Calu3 (cell line): ENCODE measurements at regions not wholly inside any gene's neighbourhood (a gene's known extent, or its start where the extent isn't known, plus 50 kb on each side); places are given as distances from the start of the nearest gene placed in this dataset.

ENCODE experiments used
- BruUV-seq: library from RNA; stranded (reverse); fragments of 400-500 nt; replicated peaks from 2 replicates; lab custom pipeline; 2021; lab: Mats Ljungman, UMichigan
- CTCF ChIA-PET: fragments of 300-600 bp; sonication (Branson Sonifier 250); formaldehyde crosslinking; loops from one replicate; lab custom pipeline; 2022; ENCODE audit warnings: antibody characterized with exemption; lab: Charles Lee
- DNase-seq: peaks from one replicate; pipeline ENCODE4 v3.0.0; 2022
- H3K27ac Mint-ChIP-seq: one replicate; pipeline ENCODE4 v1.8.0; 2022; ENCODE audit warnings: mixed read lengths; ENCODE audit not compliant: unreplicated experiment
- H3K27me3 Mint-ChIP-seq: one replicate; pipeline ENCODE4 v1.8.0; 2022; ENCODE audit warnings: mixed read lengths; ENCODE audit not compliant: unreplicated experiment
- H3K36me3 Mint-ChIP-seq: one replicate; pipeline ENCODE4 v1.8.0; 2022; ENCODE audit warnings: mild to moderate bottlenecking, moderate library complexity, mixed read lengths; ENCODE audit not compliant: insufficient read depth, unreplicated experiment
- H3K4me1 Mint-ChIP-seq: one replicate; pipeline ENCODE4 v1.8.0; 2022; ENCODE audit warnings: mild to moderate bottlenecking, low read depth, mixed read lengths; ENCODE audit not compliant: unreplicated experiment
- H3K4me3 Mint-ChIP-seq: one replicate; pipeline ENCODE4 v1.8.0; 2022; ENCODE audit warnings: mild to moderate bottlenecking, low read depth, moderate library complexity, mixed read lengths; ENCODE audit not compliant: unreplicated experiment
- H3K9me3 Mint-ChIP-seq: one replicate; pipeline ENCODE4 v1.8.0; 2022; ENCODE audit warnings: low read depth, mixed read lengths; ENCODE audit not compliant: unreplicated experiment
- CTCF ChIP-seq: fragments of 200-600 bp; IDR thresholded peaks from one replicate; pipeline ENCODE4 v1.8.0; 2022; ENCODE audit warnings: antibody characterized with exemption; ENCODE audit not compliant: unreplicated experiment
- intact Hi-C: fragments of 100-400 bp; cut with micrococcal nuclease; formaldehyde crosslinking; loops from one replicate; pipeline ENCODE4 v1.10.0; 2022; ENCODE audit not compliant: unreplicated experiment

- Mint-ChIP-seq H3K27me3 (no peaks in the 10 kb centered on the region), H3K9me3 (no peaks in the 10 kb centered on the region), H3K4me1 (no peaks in the 10 kb centered on the region), H3K4me3 (no peak overlapping the region), H3K36me3 (no peaks in the 10 kb centered on the region), H3K27ac (no peak overlapping the region)
- no TSS peak for BruUV-seq
- intact Hi-C loops, result loop anchor here (5.0 kb wide), 1 partner anchor 141 kb away; no protein-coding TSS in a partner anchor
- no peak for DNase-seq
- CTCF ChIA-PET, result interaction anchor here (0.6 to 0.8 kb wide), 3 partner anchors 182 to 420 kb away, joined by 3 read pairs; no protein-coding TSS in a partner anchor
- TF ChIP-seq CTCF, result no peak
Measured at GRCh38 chr6:90940812-90941481, 354.1 kb upstream of the MAP3K7 start.

- H3K9me3 Mint-ChIP-seq, result no peaks in the 10 kb centered on the region
- H3K4me1 Mint-ChIP-seq, result no peaks in the 10 kb centered on the region
- no peaks in the 10 kb centered on the region for H3K36me3 Mint-ChIP-seq
- BruUV-seq, result no TSS peak
- no peaks in the 10 kb centered on the region for H3K27me3 Mint-ChIP-seq
- CTCF ChIA-PET, result no interaction called here
- DNase-seq, result no peak
- H3K4me3 Mint-ChIP-seq, result no peak overlapping the region
- intact Hi-C loops, result loop anchor here (5.0 kb wide), 1 partner anchor 142 kb away; no protein-coding TSS in a partner anchor
- TF ChIP-seq CTCF, result no peak
- H3K27ac Mint-ChIP-seq, result no peak overlapping the region
Measured at GRCh38 chr6:90939906-90940305, 353.0 kb upstream of the MAP3K7 start.

GRCh38 chr6:90938122-90938521, 351.2 kb upstream of the MAP3K7 start:
- Mint-ChIP-seq H3K4me3 (no peak overlapping the region), H3K36me3 (no peaks in the 10 kb centered on the region), H3K9me3 (no peaks in the 10 kb centered on the region), H3K27me3 (no peaks in the 10 kb centered on the region), H3K4me1 (no peaks in the 10 kb centered on the region), H3K27ac (no peak overlapping the region)
- no peak for TF ChIP-seq CTCF
- no peak for DNase-seq
- intact Hi-C loops, result no loop called here
- no TSS peak for BruUV-seq
- CTCF ChIA-PET, result no interaction called here

- no peaks in the 10 kb centered on the region for H3K9me3 Mint-ChIP-seq
- CTCF ChIA-PET, result no interaction called here
- H3K27ac Mint-ChIP-seq, result no peak overlapping the region
- H3K36me3 Mint-ChIP-seq, result no peaks in the 10 kb centered on the region
- no peak overlapping the region for H3K4me3 Mint-ChIP-seq
- TF ChIP-seq CTCF, result no peak
- intact Hi-C loops, result no loop called here
- no peaks in the 10 kb centered on the region for H3K27me3 Mint-ChIP-seq
- no TSS peak for BruUV-seq
- no peak for DNase-seq
- no peaks in the 10 kb centered on the region for H3K4me1 Mint-ChIP-seq
Measured at GRCh38 chr6:90936286-90936685, 349.4 kb upstream of the MAP3K7 start.
